GM23248 (cell line): ENCODE measurements at regions not wholly inside any gene's neighbourhood (a gene's known extent, or its start where the extent isn't known, plus 50 kb on each side); places are given as distances from the start of the nearest gene placed in this dataset.

Experiments used
- DNase-seq: peaks from one replicate; pipeline ENCODE4 v3.0.0-alpha.2; 2015
- H2AFZ ChIP-seq: fragments of 200-600 bp; sonication (generic); 2 replicates; pipeline ENCODE4 v1.6.1; 2016; ENCODE audit warnings: antibody characterized with exemption
- H3F3A ChIP-seq: fragments of 200-600 bp; sonication (generic); 2 replicates; pipeline ENCODE4 v1.6.1; 2016; ENCODE audit warnings: mild to moderate bottlenecking, antibody characterized with exemption, mixed run types; ENCODE audit not compliant: insufficient read depth
- H3K27ac ChIP-seq: fragments of 200-600 bp; sonication (generic); 2 replicates; pipeline ENCODE4 v1.5.1; 2016; ENCODE audit warnings: mild to moderate bottlenecking
- H3K27me3 ChIP-seq: fragments of 200-600 bp; sonication (generic); replicated peaks from 2 replicates; pipeline ENCODE4 v1.6.1; 2016; ENCODE audit warnings: mild to moderate bottlenecking; ENCODE audit not compliant: insufficient read depth
- H3K36me3 ChIP-seq: fragments of 200-600 bp; sonication (generic); 2 replicates; pipeline ENCODE4 v1.6.1; 2016; ENCODE audit warnings: low read depth, mild to moderate bottlenecking
- H3K4me1 ChIP-seq: fragments of 200-600 bp; sonication (generic); 2 replicates; pipeline ENCODE4 v1.6.1; 2016; ENCODE audit warnings: mild to moderate bottlenecking; ENCODE audit not compliant: insufficient read depth
- H3K4me2 ChIP-seq: fragments of 200-600 bp; sonication (generic); one replicate; pipeline ENCODE4 v1.6.1; 2016; ENCODE audit warnings: mild to moderate bottlenecking; ENCODE audit not compliant: unreplicated experiment
- H3K4me3 ChIP-seq: fragments of 200-600 bp; sonication (generic); 2 replicates; pipeline ENCODE4 v1.5.1; 2016; ENCODE audit warnings: mild to moderate bottlenecking
- H3K79me2 ChIP-seq: fragments of 200-600 bp; sonication (generic); 2 replicates; pipeline ENCODE4 v1.6.1; 2016; ENCODE audit warnings: mild to moderate bottlenecking; ENCODE audit not compliant: insufficient read depth
- H3K9ac ChIP-seq: fragments of 200-600 bp; sonication (generic); 2 replicates; pipeline ENCODE4 v1.6.1; 2016; ENCODE audit warnings: mild to moderate bottlenecking
- H3K9me2 ChIP-seq: fragments of 200-600 bp; sonication (generic); 2 replicates; pipeline ENCODE4 v1.6.1; 2016; ENCODE audit warnings: mixed run types, mild to moderate bottlenecking, moderate library complexity; ENCODE audit not compliant: insufficient read depth
- H3K9me3 ChIP-seq: fragments of 200-600 bp; sonication (generic); one replicate; pipeline ENCODE4 v1.6.1; 2017; ENCODE audit warnings: low read depth
- H4K20me1 ChIP-seq: fragments of 200-600 bp; sonication (generic); 2 replicates; pipeline ENCODE4 v1.6.0; 2016; ENCODE audit not compliant: insufficient read depth
- EZH2 ChIP-seq: fragments of 200-600 bp; sonication (generic); IDR thresholded peaks from 2 replicates; pipeline ENCODE4 v1.6.1; 2018; ENCODE audit warnings: antibody characterized with exemption, mild to moderate bottlenecking; ENCODE audit not compliant: insufficient read depth, poor library complexity, severe bottlenecking
- EZH2phosphoT487 ChIP-seq: fragments of 200-600 bp; sonication (generic); IDR thresholded peaks from 2 replicates; pipeline ENCODE4 v1.6.1; 2018; ENCODE audit warnings: antibody characterized with exemption, moderate library complexity, mild to moderate bottlenecking, low read depth; ENCODE audit not compliant: insufficient read depth
- WGBS, 2 experiments: methylation state at CpG; one replicate each; pipeline ENCODE4 v1.1.6; 2015 to 2017; ENCODE audit warnings: low lambda C conversion rate in 2 of 2, low coverage in 1 of 2; ENCODE audit errors: missing lambda C conversion rate in 2 of 2; 5-methylcytosine and 5-hydroxymethylcytosine counted together
- in situ Hi-C: fragments of 300-500 bp; cut with MboI; formaldehyde crosslinking; loops from 2 replicates; pipeline ENCODE4 v1.15.0; 2020

- H3K79me2 ChIP-seq = no peaks in the 10 kb centered on the region
- H3K27me3 ChIP-seq = no peaks in the 10 kb centered on the region
- no peak overlapping the region for H3K9ac ChIP-seq
- H3K9me2 ChIP-seq = no peaks in the 10 kb centered on the region
- in situ Hi-C loops = no loop called here
- TF ChIP-seq EZH2phosphoT487 (no peak), EZH2 (no peak)
- H3F3A ChIP-seq = no peaks in the 10 kb centered on the region
- no peak overlapping the region for H3K4me2 ChIP-seq
- no peaks in the 10 kb centered on the region for H4K20me1 ChIP-seq
- DNase-seq = no peak
- H3K4me1 ChIP-seq = no peaks in the 10 kb centered on the region
- no peak overlapping the region for H2AFZ ChIP-seq
- H3K27ac ChIP-seq = no peak overlapping the region
- no peaks in the 10 kb centered on the region for H3K36me3 ChIP-seq
- 40 to 54% methylated on average over 1 of the region's 1 CpG for WGBS, 2 experiments
- no peak overlapping the region for H3K4me3 ChIP-seq
- no peaks in the 10 kb centered on the region for H3K9me3 ChIP-seq
Measured at GRCh38 chr14:87443039-87443438, 549.9 kb downstream of the GALC start.

DNA sequence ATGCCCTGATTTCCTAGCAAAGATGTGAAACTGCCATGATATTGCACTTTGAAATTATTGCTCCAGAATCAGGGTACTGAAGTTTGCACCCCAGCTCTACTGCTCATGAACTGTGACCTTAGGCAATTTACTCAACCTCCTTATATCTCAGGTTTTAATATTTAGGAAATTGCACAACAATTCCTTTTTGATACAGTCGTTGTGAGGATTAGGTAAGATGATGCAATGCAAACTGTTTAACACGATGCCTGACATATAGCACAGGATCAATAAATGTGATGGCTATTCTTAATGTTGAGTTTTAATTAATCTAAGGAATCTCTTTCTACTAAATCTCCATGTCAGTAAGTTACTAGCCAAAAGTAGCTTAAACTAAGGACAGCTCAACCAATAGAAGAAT, 555.8 kb downstream of the GALC start:
- H3K4me1 ChIP-seq = no peaks in the 10 kb centered on the region
- in situ Hi-C loops = no loop called here
- WGBS, 2 experiments = 36 to 41% methylated on average over 2 of the region's 2 CpGs

GRCh38 chr14:87434680-87435079, 558.3 kb downstream of the GALC start:
- H3K9me3 ChIP-seq = no peaks in the 10 kb centered on the region
- H3K27me3 ChIP-seq = no peaks in the 10 kb centered on the region
- no peaks in the 10 kb centered on the region for H3K4me1 ChIP-seq
- no peak overlapping the region for H3K4me2 ChIP-seq
- no peaks in the 10 kb centered on the region for H4K20me1 ChIP-seq
- no peak for DNase-seq
- H3K4me3 ChIP-seq = no peak overlapping the region
- H3K79me2 ChIP-seq = no peaks in the 10 kb centered on the region
- no peak overlapping the region for H3K9ac ChIP-seq
- no peaks in the 10 kb centered on the region for H3K9me2 ChIP-seq
- no peaks in the 10 kb centered on the region for H3F3A ChIP-seq
- 17 to 24% methylated on average over 1 of the region's 1 CpG for WGBS, 2 experiments
- TF ChIP-seq EZH2phosphoT487 = no peak
- TF ChIP-seq EZH2 = no peak
- in situ Hi-C loops = no loop called here
- H2AFZ ChIP-seq = no peak overlapping the region
- no peaks in the 10 kb centered on the region for H3K36me3 ChIP-seq
- no peak overlapping the region for H3K27ac ChIP-seq

More for the DNA sequence above, 555.8 kb downstream of the GALC start:
- Histone ChIP-seq H3K9ac (no peak overlapping the region), H3K4me3 (no peak overlapping the region), H2AFZ (no peak overlapping the region), H3K36me3 (no peaks in the 10 kb centered on the region), H3K27me3 (no peaks in the 10 kb centered on the region), H3K9me2 (no peaks in the 10 kb centered on the region), H3F3A (no peaks in the 10 kb centered on the region), H4K20me1 (no peaks in the 10 kb centered on the region), H3K9me3 (no peaks in the 10 kb centered on the region), H3K4me2 (no peak overlapping the region), H3K79me2 (no peaks in the 10 kb centered on the region), H3K27ac (no peak overlapping the region)
- TF ChIP-seq EZH2 (no peak), EZH2phosphoT487 (no peak)
- no peak for DNase-seq

DNA sequence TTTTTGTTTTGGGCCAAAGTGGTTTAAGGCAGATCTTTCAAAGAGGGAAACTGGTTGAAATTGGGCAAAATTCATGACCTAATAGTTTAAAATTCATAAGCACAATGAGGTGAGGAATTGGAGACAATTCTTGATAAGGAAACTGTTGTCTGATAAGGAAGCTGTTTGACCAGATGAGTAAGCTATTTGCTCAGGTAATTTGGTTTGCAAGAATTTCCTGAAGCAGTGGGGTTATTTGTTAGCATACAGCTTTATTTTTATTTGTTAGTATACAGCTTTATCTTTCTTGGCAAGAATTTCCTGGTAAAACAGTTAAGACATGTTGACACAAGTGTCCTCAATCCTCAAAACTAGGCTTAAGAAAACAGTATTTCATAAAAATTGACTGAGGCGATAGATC, 559.0 kb downstream of the GALC start:
- H2AFZ ChIP-seq = no peak overlapping the region
- no peaks in the 10 kb centered on the region for H3K27me3 ChIP-seq
- no peaks in the 10 kb centered on the region for H3K9me3 ChIP-seq
- no peak overlapping the region for H3K4me3 ChIP-seq
- no peak overlapping the region for H3K9ac ChIP-seq
- H3K9me2 ChIP-seq = no peaks in the 10 kb centered on the region
- no peaks in the 10 kb centered on the region for H3F3A ChIP-seq
- H3K27ac ChIP-seq = no peak overlapping the region
- in situ Hi-C loops = no loop called here
- WGBS, 2 experiments = 35 to 71% methylated on average over 1 of the region's 1 CpG
- DNase-seq = no peak
- TF ChIP-seq EZH2 = no peak
- TF ChIP-seq EZH2phosphoT487 = no peak
- no peaks in the 10 kb centered on the region for H3K36me3 ChIP-seq
- H3K79me2 ChIP-seq = no peaks in the 10 kb centered on the region
- H3K4me1 ChIP-seq = no peaks in the 10 kb centered on the region
- no peaks in the 10 kb centered on the region for H4K20me1 ChIP-seq
- no peak overlapping the region for H3K4me2 ChIP-seq

- H3K4me2 ChIP-seq = no peak overlapping the region
- 73% methylated on average over 6 of the region's 6 CpGs for WGBS, 2 experiments
- H4K20me1 ChIP-seq = no peaks in the 10 kb centered on the region
- TF ChIP-seq EZH2phosphoT487 (no peak), EZH2 (no peak)
- H3K36me3 ChIP-seq = no peaks in the 10 kb centered on the region
- no peaks in the 10 kb centered on the region for H3K9me2 ChIP-seq
- no peaks in the 10 kb centered on the region for H3K9me3 ChIP-seq
- H3K4me1 ChIP-seq = no peaks in the 10 kb centered on the region
- H2AFZ ChIP-seq = no peak overlapping the region
- no peak for DNase-seq
- no peaks in the 10 kb centered on the region for H3K27me3 ChIP-seq
- no peak overlapping the region for H3K9ac ChIP-seq
- H3K79me2 ChIP-seq = no peaks in the 10 kb centered on the region
- in situ Hi-C loops = no loop called here
- H3F3A ChIP-seq = no peaks in the 10 kb centered on the region
- H3K4me3 ChIP-seq = no peak overlapping the region
- no peak overlapping the region for H3K27ac ChIP-seq
Measured at GRCh38 chr14:87432698-87433097, 560.3 kb downstream of the GALC start.
